PC-9 (cell line): ENCODE measurements at regions not wholly inside any gene's neighbourhood (a gene's known extent, or its start where the extent isn't known, plus 50 kb on each side); places are given as distances from the start of the nearest gene placed in this dataset.

Experiments used
- EZH2 ChIP-seq: fragments of 200-600 bp; sonication (generic); IDR thresholded peaks from 2 replicates; pipeline ENCODE4 v1.8.0; 2017; ENCODE audit warnings: antibody characterized with exemption, low read depth
- TF ChIP-seq, protein P1 (sequence below): fragments of 200-600 bp; sonication (generic); conservative IDR thresholded peaks from 2 replicates; pipeline ENCODE4 v1.6.1; 2017; ENCODE audit warnings: mixed run types, antibody characterized with exemption, mild to moderate bottlenecking, moderate library complexity

- TF ChIP-seq, protein P1, sequence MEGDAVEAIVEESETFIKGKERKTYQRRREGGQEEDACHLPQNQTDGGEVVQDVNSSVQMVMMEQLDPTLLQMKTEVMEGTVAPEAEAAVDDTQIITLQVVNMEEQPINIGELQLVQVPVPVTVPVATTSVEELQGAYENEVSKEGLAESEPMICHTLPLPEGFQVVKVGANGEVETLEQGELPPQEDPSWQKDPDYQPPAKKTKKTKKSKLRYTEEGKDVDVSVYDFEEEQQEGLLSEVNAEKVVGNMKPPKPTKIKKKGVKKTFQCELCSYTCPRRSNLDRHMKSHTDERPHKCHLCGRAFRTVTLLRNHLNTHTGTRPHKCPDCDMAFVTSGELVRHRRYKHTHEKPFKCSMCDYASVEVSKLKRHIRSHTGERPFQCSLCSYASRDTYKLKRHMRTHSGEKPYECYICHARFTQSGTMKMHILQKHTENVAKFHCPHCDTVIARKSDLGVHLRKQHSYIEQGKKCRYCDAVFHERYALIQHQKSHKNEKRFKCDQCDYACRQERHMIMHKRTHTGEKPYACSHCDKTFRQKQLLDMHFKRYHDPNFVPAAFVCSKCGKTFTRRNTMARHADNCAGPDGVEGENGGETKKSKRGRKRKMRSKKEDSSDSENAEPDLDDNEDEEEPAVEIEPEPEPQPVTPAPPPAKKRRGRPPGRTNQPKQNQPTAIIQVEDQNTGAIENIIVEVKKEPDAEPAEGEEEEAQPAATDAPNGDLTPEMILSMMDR: no peak
- no peak for TF ChIP-seq EZH2
Observed at GRCh38 chr13:64420181-64420580, 2810.0 kb downstream of the PCDH9 start.
